ENCODE measurements at regions not wholly inside any gene's neighbourhood (a gene's known extent, or its start where the extent isn't known, plus 50 kb on each side); places are given as distances from the start of the nearest gene placed in this dataset.

GRCh38 chr6:74585753-74586152, 620.1 kb downstream of the COL12A1 start:
- TF ChIP-seq CTCF (IDR thresholded peaks at IDR 0.05) (no peak), EP300 (IDR thresholded peaks at IDR 0.05) (no peak), POLR2A (IDR thresholded peaks at IDR 0.05) (no peak)

Measured in stomach (tissue), 4 donors.